ENCODE measurements at regions not wholly inside any gene's neighbourhood (a gene's known extent, or its start where the extent isn't known, plus 50 kb on each side); places are given as distances from the start of the nearest gene placed in this dataset.

DNA sequence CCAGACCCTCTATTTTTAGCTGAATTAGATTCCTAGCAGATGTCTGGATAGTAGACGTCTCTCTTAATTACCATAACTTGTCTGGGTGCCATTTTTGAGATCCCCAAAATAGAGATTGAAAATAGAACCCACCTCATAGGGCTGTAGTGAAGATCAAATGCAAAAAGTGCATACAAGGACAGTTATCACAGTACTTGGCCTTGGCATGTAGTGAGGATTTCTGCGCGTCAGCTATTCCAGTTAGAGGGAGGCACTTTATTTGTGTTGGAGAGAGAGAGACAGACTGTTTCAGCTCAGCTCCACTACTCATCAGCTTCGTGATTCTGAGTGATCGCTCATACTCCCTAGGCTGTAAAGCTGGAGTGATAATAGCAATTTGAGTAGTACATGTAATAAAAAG is 59.6 kb upstream of the CDH13 start:
- TF ChIP-seq, protein P1, sequence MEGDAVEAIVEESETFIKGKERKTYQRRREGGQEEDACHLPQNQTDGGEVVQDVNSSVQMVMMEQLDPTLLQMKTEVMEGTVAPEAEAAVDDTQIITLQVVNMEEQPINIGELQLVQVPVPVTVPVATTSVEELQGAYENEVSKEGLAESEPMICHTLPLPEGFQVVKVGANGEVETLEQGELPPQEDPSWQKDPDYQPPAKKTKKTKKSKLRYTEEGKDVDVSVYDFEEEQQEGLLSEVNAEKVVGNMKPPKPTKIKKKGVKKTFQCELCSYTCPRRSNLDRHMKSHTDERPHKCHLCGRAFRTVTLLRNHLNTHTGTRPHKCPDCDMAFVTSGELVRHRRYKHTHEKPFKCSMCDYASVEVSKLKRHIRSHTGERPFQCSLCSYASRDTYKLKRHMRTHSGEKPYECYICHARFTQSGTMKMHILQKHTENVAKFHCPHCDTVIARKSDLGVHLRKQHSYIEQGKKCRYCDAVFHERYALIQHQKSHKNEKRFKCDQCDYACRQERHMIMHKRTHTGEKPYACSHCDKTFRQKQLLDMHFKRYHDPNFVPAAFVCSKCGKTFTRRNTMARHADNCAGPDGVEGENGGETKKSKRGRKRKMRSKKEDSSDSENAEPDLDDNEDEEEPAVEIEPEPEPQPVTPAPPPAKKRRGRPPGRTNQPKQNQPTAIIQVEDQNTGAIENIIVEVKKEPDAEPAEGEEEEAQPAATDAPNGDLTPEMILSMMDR (IDR thresholded peaks at IDR 0.05; ENCODE audit: low read depth, low read length): no peak
- DNase-seq (ENCODE audit: low read depth, low spot score): no peak
- in situ Hi-C loops (cut with HindIII; ENCODE audit: low sequenced_read_pairs): no loop called here
- no peak overlapping the region for H3K4me3 ChIP-seq (ENCODE audit: low read depth, low read length)

DNA sequence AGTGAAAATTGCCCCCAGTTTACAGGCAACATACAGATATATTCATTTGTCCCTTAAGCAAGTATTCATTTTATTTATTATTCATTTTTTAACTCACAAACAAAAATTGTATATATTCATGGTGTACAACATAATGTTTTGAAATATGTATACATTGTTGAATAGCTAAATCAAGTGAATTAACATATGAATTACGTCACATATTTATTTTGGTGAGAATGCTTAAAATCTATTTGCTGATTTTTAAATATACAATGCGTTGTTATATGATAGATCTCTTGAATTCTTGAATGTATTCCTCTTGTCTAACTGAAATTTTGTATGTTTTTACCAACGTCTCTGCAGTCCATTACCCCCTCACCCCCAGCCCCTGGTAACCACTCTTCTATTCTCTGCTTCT is 63.4 kb upstream of the CDH13 start:
- TF ChIP-seq, protein P1 (IDR thresholded peaks at IDR 0.05; ENCODE audit: low read depth, low read length): no peak
- H3K4me3 ChIP-seq (ENCODE audit: low read depth, low read length): no peak overlapping the region
- no peak for DNase-seq (ENCODE audit: low read depth, low spot score)
- in situ Hi-C loops (cut with HindIII; ENCODE audit: low sequenced_read_pairs): no loop called here

DNA sequence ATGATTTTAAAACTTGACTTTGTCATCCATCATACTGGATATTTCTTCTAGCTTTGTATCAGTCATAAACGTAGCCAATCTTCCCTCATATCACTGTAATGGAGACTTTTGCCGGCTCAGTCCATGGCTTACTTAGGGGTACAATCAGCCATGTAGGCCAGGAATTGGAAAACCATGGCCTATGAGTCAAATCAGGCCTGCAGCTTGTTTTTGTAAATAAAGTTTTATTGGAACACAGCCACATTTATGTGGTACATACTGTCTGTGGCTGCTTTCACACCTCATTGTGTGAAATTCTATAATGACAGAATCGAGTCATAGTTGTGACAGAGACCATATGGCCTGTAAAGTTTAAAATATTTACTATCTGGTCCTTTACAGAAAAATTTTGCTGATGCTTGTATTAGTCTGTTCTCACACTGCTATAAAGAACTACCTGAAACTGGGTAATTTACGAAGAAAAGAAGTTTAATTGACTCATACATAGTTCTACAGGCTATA is 64.5 kb upstream of the CDH13 start:
- in situ Hi-C loops (cut with HindIII; ENCODE audit: low sequenced_read_pairs): no loop called here
- H3K4me3 ChIP-seq (ENCODE audit: low read depth, low read length): no peak overlapping the region
- DNase-seq (ENCODE audit: low read depth, low spot score): no peak
- TF ChIP-seq, protein P1 (IDR thresholded peaks at IDR 0.05; ENCODE audit: low read depth, low read length): no peak

DNA sequence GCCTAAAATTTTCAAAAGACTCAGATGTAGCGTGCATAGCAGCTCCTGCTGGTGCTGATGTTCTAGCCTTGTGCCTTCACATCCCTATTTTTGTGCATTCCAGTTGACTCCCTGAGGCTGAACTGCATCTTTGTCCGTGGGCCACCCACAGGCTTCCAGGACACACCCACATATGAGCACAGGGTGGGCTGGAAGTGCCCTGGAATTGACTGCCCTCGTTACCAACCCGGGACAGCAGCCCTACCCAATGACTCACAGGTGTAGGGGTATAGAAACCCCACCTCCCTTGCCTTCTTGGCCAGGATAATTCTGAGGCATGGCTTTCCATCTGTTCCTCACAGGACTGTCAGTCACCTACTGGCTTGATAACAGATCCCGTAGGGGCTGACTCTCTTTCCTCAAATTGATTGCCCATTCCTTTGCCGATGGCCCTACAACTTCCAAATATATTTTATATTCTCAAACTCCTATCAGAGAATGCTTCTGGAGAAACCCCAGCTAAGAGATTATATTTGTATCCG is 65.9 kb upstream of the CDH13 start:
- in situ Hi-C loops (cut with HindIII; ENCODE audit: low sequenced_read_pairs): no loop called here
- DNase-seq (ENCODE audit: low read depth, low spot score): no peak
- H3K4me3 ChIP-seq (ENCODE audit: low read depth, low read length): no peak overlapping the region
- TF ChIP-seq, protein P1 (IDR thresholded peaks at IDR 0.05; ENCODE audit: low read depth, low read length): no peak

DNA sequence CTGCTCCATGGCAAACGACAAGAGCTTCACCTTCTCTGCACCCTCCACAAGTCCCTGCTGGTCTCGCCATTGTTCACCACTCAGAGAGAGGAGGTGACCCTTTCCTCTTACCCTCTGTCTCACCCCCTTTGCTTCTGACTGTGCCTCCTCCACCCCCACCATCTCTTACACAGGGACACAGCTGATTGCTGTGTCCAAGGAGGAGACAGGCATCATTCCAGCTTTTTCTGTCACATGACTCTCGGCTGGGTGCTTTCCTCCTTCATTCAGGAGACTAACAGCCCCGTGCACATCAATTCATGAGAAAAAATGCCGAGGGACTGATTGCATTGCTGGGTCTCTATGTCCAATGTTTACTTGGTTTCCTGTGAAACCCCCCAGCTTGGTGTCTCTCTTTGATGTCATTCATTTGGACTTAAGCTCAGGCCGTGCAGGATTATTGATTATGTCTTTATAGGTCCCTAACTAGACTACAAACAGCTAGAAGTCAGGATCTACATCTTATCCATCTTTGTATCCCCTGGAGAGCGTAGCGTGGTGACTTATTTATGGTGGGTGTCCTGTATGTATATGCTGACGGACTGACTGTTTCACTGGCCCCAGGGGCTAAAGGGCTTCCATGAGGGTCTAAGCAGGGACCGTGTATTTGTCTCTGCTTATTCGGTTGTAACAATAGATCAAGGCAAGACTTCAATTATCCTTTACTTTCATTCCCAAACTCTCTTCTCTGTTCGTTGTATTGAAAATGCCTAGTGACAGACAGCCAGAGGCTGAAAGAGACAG is 82.2 kb upstream of the CDH13 start:
- no peak overlapping the region for H3K4me3 ChIP-seq (ENCODE audit: low read depth, low read length)
- in situ Hi-C loops (cut with HindIII; ENCODE audit: low sequenced_read_pairs): no loop called here
- DNase-seq (ENCODE audit: low read depth, low spot score): no peak
- TF ChIP-seq, protein P1 (IDR thresholded peaks at IDR 0.05; ENCODE audit: low read depth, low read length): no peak

DNA sequence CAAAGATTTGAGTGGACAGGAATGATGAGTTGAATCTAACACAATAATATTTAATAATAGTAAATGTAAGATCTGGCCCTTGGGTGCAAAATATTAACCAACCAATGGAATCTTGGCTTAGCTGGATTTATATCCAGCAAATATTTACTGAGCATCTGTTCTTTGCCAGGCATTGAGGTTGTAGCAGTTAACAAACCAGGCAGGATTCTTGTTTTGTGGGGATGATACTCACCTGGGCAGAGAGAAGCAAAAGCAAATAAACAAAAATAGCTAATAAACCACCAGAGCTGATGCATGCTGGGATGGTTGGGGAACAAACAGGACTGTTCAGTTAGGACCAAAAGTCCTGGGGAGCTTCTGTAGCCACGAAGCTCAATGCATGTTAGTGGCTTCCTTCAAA is 84.1 kb upstream of the CDH13 start:
- in situ Hi-C loops (cut with HindIII; ENCODE audit: low sequenced_read_pairs): no loop called here

More for the DNA sequence above, 84.1 kb upstream of the CDH13 start:
- DNase-seq (ENCODE audit: low read depth, low spot score): no peak
- H3K4me3 ChIP-seq (ENCODE audit: low read depth, low read length): no peak overlapping the region
- TF ChIP-seq, protein P1 (IDR thresholded peaks at IDR 0.05; ENCODE audit: low read depth, low read length): no peak
